ENCODE measurements at regions not wholly inside any gene's neighbourhood (a gene's known extent, or its start where the extent isn't known, plus 50 kb on each side); places are given as distances from the start of the nearest gene placed in this dataset.

DNA sequence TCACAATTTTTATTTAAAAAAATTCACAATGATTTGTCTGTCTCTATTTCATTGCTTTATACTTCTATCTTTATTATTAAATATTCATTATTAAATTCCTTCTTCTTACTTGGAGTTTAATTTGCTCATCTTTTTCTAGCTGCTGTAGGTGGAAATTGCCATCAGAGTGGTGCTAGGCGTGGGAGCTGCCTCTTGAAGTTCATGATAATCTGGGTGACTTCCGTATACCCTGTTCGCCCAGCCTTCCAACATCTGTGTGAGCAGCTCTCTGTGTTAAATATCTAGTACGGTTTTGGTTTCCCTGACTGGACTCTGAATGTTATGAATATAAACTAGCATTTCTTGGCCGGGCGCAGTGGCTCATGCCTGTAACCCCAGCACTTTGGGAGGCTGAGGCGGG, 84.0 kb upstream of the RPH3AL start:
- DNase-seq (ENCODE audit: low spot score) (no peak), ATAC-seq (no peak)
- Histone ChIP-seq H3K4me1 (ENCODE audit: insufficient read depth) (no peaks in the 10 kb centered on the region), H3K4me2 (no peak overlapping the region), H3K36me3 (ENCODE audit: insufficient read depth) (no peaks in the 10 kb centered on the region; the same call in 1 of the 2 replicates), H2AFZ (no peak overlapping the region), H3F3A (replicated peaks; ENCODE audit: low read depth) (no peaks in the 10 kb centered on the region), H4K20me1 (replicated peaks; ENCODE audit: insufficient read depth) (no peaks in the 10 kb centered on the region), H3K27me3 (ENCODE audit: insufficient read depth) (no peaks in the 10 kb centered on the region), H3K4me3 (no peak overlapping the region), H3K79me2 (replicated peaks; ENCODE audit: insufficient read depth) (no peaks in the 10 kb centered on the region), H3K9me2 (ENCODE audit: insufficient read depth) (no peaks in the 10 kb centered on the region), H3K27ac (ENCODE audit: low read depth) (no peak overlapping the region)
- Mint-ChIP-seq H3K4me1 (no peaks in the 10 kb centered on the region), H3K9me3 (peaks cover 30% of the 10 kb centered on the region), H3K4me3 (no peak overlapping the region), H3K27me3 (ENCODE audit: insufficient read depth, low read depth, poor library complexity) (peaks cover 3% of the 10 kb centered on the region), H3K36me3 (ENCODE audit: low read depth) (peaks cover 23% of the 10 kb centered on the region; the same call in 2 of the 3 replicates), H3K27ac (no peak overlapping the region)
- TF ChIP-seq, protein P1, sequence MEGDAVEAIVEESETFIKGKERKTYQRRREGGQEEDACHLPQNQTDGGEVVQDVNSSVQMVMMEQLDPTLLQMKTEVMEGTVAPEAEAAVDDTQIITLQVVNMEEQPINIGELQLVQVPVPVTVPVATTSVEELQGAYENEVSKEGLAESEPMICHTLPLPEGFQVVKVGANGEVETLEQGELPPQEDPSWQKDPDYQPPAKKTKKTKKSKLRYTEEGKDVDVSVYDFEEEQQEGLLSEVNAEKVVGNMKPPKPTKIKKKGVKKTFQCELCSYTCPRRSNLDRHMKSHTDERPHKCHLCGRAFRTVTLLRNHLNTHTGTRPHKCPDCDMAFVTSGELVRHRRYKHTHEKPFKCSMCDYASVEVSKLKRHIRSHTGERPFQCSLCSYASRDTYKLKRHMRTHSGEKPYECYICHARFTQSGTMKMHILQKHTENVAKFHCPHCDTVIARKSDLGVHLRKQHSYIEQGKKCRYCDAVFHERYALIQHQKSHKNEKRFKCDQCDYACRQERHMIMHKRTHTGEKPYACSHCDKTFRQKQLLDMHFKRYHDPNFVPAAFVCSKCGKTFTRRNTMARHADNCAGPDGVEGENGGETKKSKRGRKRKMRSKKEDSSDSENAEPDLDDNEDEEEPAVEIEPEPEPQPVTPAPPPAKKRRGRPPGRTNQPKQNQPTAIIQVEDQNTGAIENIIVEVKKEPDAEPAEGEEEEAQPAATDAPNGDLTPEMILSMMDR (conservative IDR thresholded peaks at IDR 0.05; ENCODE audit: low read depth in 2 of 2) = no peak
- TF ChIP-seq ZNF114 (CRISPR knock-in tag; IDR thresholded peaks at IDR 0.05) = no peak
- no peak for TF ChIP-seq EZH2 (IDR thresholded peaks at IDR 0.05; ENCODE audit: low read depth, unreplicated experiment)
- no peak for TF ChIP-seq POLR2AphosphoS5 (IDR thresholded peaks at IDR 0.05; ENCODE audit: low read depth)
- TF ChIP-seq, protein P2, sequence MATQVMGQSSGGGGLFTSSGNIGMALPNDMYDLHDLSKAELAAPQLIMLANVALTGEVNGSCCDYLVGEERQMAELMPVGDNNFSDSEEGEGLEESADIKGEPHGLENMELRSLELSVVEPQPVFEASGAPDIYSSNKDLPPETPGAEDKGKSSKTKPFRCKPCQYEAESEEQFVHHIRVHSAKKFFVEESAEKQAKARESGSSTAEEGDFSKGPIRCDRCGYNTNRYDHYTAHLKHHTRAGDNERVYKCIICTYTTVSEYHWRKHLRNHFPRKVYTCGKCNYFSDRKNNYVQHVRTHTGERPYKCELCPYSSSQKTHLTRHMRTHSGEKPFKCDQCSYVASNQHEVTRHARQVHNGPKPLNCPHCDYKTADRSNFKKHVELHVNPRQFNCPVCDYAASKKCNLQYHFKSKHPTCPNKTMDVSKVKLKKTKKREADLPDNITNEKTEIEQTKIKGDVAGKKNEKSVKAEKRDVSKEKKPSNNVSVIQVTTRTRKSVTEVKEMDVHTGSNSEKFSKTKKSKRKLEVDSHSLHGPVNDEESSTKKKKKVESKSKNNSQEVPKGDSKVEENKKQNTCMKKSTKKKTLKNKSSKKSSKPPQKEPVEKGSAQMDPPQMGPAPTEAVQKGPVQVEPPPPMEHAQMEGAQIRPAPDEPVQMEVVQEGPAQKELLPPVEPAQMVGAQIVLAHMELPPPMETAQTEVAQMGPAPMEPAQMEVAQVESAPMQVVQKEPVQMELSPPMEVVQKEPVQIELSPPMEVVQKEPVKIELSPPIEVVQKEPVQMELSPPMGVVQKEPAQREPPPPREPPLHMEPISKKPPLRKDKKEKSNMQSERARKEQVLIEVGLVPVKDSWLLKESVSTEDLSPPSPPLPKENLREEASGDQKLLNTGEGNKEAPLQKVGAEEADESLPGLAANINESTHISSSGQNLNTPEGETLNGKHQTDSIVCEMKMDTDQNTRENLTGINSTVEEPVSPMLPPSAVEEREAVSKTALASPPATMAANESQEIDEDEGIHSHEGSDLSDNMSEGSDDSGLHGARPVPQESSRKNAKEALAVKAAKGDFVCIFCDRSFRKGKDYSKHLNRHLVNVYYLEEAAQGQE (IDR thresholded peaks at IDR 0.05; ENCODE audit: unreplicated experiment) = no peak
- no peak for TF ChIP-seq STAT1 (IDR thresholded peaks at IDR 0.05; ENCODE audit: unreplicated experiment)
- TF ChIP-seq, protein P3, sequence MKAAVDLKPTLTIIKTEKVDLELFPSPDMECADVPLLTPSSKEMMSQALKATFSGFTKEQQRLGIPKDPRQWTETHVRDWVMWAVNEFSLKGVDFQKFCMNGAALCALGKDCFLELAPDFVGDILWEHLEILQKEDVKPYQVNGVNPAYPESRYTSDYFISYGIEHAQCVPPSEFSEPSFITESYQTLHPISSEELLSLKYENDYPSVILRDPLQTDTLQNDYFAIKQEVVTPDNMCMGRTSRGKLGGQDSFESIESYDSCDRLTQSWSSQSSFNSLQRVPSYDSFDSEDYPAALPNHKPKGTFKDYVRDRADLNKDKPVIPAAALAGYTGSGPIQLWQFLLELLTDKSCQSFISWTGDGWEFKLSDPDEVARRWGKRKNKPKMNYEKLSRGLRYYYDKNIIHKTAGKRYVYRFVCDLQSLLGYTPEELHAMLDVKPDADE (IDR thresholded peaks at IDR 0.05) = no peak
- TF ChIP-seq NANOG (IDR thresholded peaks at IDR 0.05; ENCODE audit: borderline replicate concordance) = no peak
- no peak for TF ChIP-seq CREB1 (CRISPR knock-in tag; IDR thresholded peaks at IDR 0.05; ENCODE audit: low read depth)
- TF ChIP-seq JUNB (IDR thresholded peaks at IDR 0.05; ENCODE audit: unreplicated experiment) = no peak
- no peak for TF ChIP-seq ZNF331 (CRISPR knock-in tag; IDR thresholded peaks at IDR 0.05; ENCODE audit: low read depth)
- no peak for TF ChIP-seq EZH2phosphoT487 (IDR thresholded peaks at IDR 0.05; ENCODE audit: unreplicated experiment)
- TF ChIP-seq, protein P4, sequence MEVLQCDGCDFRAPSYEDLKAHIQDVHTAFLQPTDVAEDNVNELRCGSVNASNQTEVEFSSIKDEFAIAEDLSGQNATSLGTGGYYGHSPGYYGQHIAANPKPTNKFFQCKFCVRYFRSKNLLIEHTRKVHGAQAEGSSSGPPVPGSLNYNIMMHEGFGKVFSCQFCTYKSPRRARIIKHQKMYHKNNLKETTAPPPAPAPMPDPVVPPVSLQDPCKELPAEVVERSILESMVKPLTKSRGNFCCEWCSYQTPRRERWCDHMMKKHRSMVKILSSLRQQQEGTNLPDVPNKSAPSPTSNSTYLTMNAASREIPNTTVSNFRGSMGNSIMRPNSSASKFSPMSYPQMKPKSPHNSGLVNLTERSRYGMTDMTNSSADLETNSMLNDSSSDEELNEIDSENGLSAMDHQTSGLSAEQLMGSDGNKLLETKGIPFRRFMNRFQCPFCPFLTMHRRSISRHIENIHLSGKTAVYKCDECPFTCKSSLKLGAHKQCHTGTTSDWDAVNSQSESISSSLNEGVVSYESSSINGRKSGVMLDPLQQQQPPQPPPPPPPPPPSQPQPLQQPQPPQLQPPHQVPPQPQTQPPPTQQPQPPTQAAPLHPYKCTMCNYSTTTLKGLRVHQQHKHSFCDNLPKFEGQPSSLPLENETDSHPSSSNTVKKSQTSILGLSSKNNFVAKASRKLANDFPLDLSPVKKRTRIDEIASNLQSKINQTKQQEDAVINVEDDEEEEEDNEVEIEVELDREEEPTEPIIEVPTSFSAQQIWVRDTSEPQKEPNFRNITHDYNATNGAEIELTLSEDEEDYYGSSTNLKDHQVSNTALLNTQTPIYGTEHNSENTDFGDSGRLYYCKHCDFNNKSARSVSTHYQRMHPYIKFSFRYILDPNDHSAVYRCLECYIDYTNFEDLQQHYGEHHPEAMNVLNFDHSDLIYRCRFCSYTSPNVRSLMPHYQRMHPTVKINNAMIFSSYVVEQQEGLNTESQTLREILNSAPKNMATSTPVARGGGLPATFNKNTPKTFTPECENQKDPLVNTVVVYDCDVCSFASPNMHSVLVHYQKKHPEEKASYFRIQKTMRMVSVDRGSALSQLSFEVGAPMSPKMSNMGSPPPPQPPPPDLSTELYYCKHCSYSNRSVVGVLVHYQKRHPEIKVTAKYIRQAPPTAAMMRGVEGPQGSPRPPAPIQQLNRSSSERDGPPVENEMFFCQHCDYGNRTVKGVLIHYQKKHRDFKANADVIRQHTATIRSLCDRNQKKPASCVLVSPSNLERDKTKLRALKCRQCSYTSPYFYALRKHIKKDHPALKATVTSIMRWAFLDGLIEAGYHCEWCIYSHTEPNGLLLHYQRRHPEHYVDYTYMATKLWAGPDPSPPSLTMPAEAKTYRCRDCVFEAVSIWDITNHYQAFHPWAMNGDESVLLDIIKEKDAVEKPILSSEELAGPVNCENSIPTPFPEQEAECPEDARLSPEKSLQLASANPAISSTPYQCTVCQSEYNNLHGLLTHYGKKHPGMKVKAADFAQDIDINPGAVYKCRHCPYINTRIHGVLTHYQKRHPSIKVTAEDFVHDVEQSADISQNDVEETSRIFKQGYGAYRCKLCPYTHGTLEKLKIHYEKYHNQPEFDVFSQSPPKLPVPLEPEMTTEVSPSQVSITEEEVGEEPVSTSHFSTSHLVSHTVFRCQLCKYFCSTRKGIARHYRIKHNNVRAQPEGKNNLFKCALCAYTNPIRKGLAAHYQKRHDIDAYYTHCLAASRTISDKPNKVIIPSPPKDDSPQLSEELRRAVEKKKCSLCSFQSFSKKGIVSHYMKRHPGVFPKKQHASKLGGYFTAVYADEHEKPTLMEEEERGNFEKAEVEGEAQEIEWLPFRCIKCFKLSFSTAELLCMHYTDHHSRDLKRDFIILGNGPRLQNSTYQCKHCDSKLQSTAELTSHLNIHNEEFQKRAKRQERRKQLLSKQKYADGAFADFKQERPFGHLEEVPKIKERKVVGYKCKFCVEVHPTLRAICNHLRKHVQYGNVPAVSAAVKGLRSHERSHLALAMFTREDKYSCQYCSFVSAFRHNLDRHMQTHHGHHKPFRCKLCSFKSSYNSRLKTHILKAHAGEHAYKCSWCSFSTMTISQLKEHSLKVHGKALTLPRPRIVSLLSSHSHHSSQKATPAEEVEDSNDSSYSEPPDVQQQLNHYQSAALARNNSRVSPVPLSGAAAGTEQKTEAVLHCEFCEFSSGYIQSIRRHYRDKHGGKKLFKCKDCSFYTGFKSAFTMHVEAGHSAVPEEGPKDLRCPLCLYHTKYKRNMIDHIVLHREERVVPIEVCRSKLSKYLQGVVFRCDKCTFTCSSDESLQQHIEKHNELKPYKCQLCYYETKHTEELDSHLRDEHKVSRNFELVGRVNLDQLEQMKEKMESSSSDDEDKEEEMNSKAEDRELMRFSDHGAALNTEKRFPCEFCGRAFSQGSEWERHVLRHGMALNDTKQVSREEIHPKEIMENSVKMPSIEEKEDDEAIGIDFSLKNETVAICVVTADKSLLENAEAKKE (CRISPR knock-in tag; IDR thresholded peaks at IDR 0.05) = no peak

Data from GM23338 (cell line).